Colonic mucosa (tissue), 4 donors: ENCODE measurements at regions not wholly inside any gene's neighbourhood (a gene's known extent, or its start where the extent isn't known, plus 50 kb on each side); places are given as distances from the start of the nearest gene placed in this dataset.

Experiments
- DNase-seq: peaks from one replicate; pipeline ENCODE4 v3.0.0-alpha.2; 2020
- H3K27ac ChIP-seq: fragments of 200-600 bp; one replicate; pipeline ENCODE4 v1.8.0; 2021
- H3K27me3 ChIP-seq: fragments of 200-600 bp; one replicate; pipeline ENCODE4 v1.8.0; 2021
- H3K36me3 ChIP-seq: fragments of 200-600 bp; one replicate; pipeline ENCODE4 v1.8.0; 2021
- H3K4me1 ChIP-seq: fragments of 200-600 bp; one replicate; pipeline ENCODE4 v1.8.0; 2021; ENCODE audit warnings: mild to moderate bottlenecking
- H3K4me3 ChIP-seq: fragments of 200-600 bp; one replicate; pipeline ENCODE4 v1.8.0; 2021
- H3K9ac ChIP-seq, 2 donors: one replicate each; pipeline ENCODE4 v1.7.0; 2013; ENCODE audit warnings: control low read depth in 2 of 2, low read depth in 2 of 2, low read length in 2 of 2
- H3K9me3 ChIP-seq: fragments of 200-600 bp; one replicate; pipeline ENCODE4 v1.8.0; 2021
- intact Hi-C: fragments of 100-400 bp; cut with DNase I; formaldehyde crosslinking; loops from one replicate; pipeline ENCODE4 v1.14.1; 2022
- TF ChIP-seq, protein P1 (sequence below): fragments of 200-600 bp; IDR thresholded peaks from one replicate; pipeline ENCODE4 v1.8.0; 2022; ENCODE audit warnings: antibody characterized with exemption, mild to moderate bottlenecking
- donor health status: healthy.
- donor health status: DM: no; HTN: no; CAD: no.
- donor health status: DM: no; HTN: no; CAD: no.

GRCh38 chr4:72797486-72797885, 228.5 kb upstream of the ADAMTS3 start:
- Histone ChIP-seq H3K36me3 (no peaks in the 10 kb centered on the region), H3K4me1 (no peaks in the 10 kb centered on the region), H3K9me3 (no peaks in the 10 kb centered on the region), H3K27me3 (no peaks in the 10 kb centered on the region), H3K9ac (no peak overlapping the region), H3K27ac (no peak overlapping the region), H3K4me3 (no peak overlapping the region)
- TF ChIP-seq, protein P1, sequence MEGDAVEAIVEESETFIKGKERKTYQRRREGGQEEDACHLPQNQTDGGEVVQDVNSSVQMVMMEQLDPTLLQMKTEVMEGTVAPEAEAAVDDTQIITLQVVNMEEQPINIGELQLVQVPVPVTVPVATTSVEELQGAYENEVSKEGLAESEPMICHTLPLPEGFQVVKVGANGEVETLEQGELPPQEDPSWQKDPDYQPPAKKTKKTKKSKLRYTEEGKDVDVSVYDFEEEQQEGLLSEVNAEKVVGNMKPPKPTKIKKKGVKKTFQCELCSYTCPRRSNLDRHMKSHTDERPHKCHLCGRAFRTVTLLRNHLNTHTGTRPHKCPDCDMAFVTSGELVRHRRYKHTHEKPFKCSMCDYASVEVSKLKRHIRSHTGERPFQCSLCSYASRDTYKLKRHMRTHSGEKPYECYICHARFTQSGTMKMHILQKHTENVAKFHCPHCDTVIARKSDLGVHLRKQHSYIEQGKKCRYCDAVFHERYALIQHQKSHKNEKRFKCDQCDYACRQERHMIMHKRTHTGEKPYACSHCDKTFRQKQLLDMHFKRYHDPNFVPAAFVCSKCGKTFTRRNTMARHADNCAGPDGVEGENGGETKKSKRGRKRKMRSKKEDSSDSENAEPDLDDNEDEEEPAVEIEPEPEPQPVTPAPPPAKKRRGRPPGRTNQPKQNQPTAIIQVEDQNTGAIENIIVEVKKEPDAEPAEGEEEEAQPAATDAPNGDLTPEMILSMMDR: no peak
- intact Hi-C loops: no loop called here
- no peak for DNase-seq

GRCh38 chr4:72791054-72791453, 222.0 kb upstream of the ADAMTS3 start:
- no peaks in the 10 kb centered on the region for H3K9me3 ChIP-seq
- DNase-seq: no peak
- no peaks in the 10 kb centered on the region for H3K27me3 ChIP-seq
- H3K27ac ChIP-seq: no peak overlapping the region
- TF ChIP-seq, protein P1: no peak
- H3K9ac ChIP-seq: no peak overlapping the region
- H3K36me3 ChIP-seq: no peaks in the 10 kb centered on the region
- H3K4me3 ChIP-seq: no peak overlapping the region
- intact Hi-C loops: no loop called here
- H3K4me1 ChIP-seq: no peaks in the 10 kb centered on the region

- Histone ChIP-seq H3K36me3 (no peaks in the 10 kb centered on the region), H3K9ac (no peak overlapping the region), H3K4me1 (no peaks in the 10 kb centered on the region), H3K4me3 (no peak overlapping the region), H3K9me3 (no peaks in the 10 kb centered on the region), H3K27ac (no peak overlapping the region), H3K27me3 (no peaks in the 10 kb centered on the region)
- no peak for DNase-seq
- TF ChIP-seq, protein P1: no peak
- intact Hi-C loops: no loop called here
Observed at GRCh38 chr4:72786401-72786990, 217.5 kb upstream of the ADAMTS3 start.

GRCh38 chr4:72779241-72779640, 210.2 kb upstream of the ADAMTS3 start:
- TF ChIP-seq, protein P1: no peak
- Histone ChIP-seq H3K9me3 (no peaks in the 10 kb centered on the region), H3K36me3 (no peaks in the 10 kb centered on the region), H3K27ac (no peak overlapping the region), H3K27me3 (no peaks in the 10 kb centered on the region), H3K4me3 (no peak overlapping the region), H3K4me1 (no peaks in the 10 kb centered on the region), H3K9ac (no peak overlapping the region)
- DNase-seq: no peak
- intact Hi-C loops: no loop called here

GRCh38 chr4:72777436-72777835, 208.4 kb upstream of the ADAMTS3 start:
- H3K27ac ChIP-seq: no peak overlapping the region

More at GRCh38 chr4:72777436-72777835, 208.4 kb upstream of the ADAMTS3 start:
- H3K4me3 ChIP-seq: no peak overlapping the region
- no peaks in the 10 kb centered on the region for H3K9me3 ChIP-seq
- TF ChIP-seq, protein P1: no peak
- H3K4me1 ChIP-seq: no peaks in the 10 kb centered on the region
- H3K36me3 ChIP-seq: no peaks in the 10 kb centered on the region
- H3K27me3 ChIP-seq: no peaks in the 10 kb centered on the region
- intact Hi-C loops: no loop called here
- no peak overlapping the region for H3K9ac ChIP-seq
- no peak for DNase-seq
